Nephron (organoid): ENCODE measurements at regions not wholly inside any gene's neighbourhood (a gene's known extent, or its start where the extent isn't known, plus 50 kb on each side); places are given as distances from the start of the nearest gene placed in this dataset.
"Not testable (repeated sequence)": the region's sequence is repeated elsewhere in the genome, so short reads cannot be mapped to it uniquely, and the experiment has no call there.

Source experiments
- H3K27ac Mint-ChIP-seq, 3 experiments: 2 replicates each; pipeline ENCODE4 v1.8.0; 2020; ENCODE audit warnings: mixed read lengths in 3 of 3, mild to moderate bottlenecking in 2 of 3, moderate library complexity in 1 of 3
- H3K27me3 Mint-ChIP-seq: 2 replicates; pipeline ENCODE4 v1.8.0; 2021; ENCODE audit warnings: low read depth, mild to moderate bottlenecking, moderate library complexity, mixed read lengths
- H3K36me3 Mint-ChIP-seq: 2 replicates; pipeline ENCODE4 v1.8.0; 2020; ENCODE audit warnings: low read depth, mixed read lengths
- H3K4me1 Mint-ChIP-seq: 2 replicates; pipeline ENCODE4 v1.8.0; 2020; ENCODE audit warnings: mixed read lengths
- H3K4me3 Mint-ChIP-seq, 3 experiments: 2 replicates each; pipeline ENCODE4 v1.8.0; 2020; ENCODE audit warnings: mild to moderate bottlenecking in 3 of 3, mixed read lengths in 3 of 3, moderate library complexity in 2 of 3
- H3K9me3 Mint-ChIP-seq: 2 replicates; pipeline ENCODE4 v1.8.0; 2020; ENCODE audit warnings: mixed read lengths
- TF ChIP-seq, protein P1 (sequence below), 3 experiments: fragments of 200-600 bp; sonication (generic); IDR thresholded peaks; one replicate each; pipeline ENCODE4 v1.5.0; 2021; ENCODE audit warnings: antibody characterized with exemption in 3 of 3; ENCODE audit not compliant: unreplicated experiment in 3 of 3

- Mint-ChIP-seq H3K4me3 (no peak overlapping the region), H3K36me3 (no peaks in the 10 kb centered on the region), H3K9me3 (no peaks in the 10 kb centered on the region), H3K4me1 (no peaks in the 10 kb centered on the region), H3K27me3 (peaks cover 47% of the 10 kb centered on the region), H3K27ac (no peak overlapping the region)
- TF ChIP-seq, protein P1, sequence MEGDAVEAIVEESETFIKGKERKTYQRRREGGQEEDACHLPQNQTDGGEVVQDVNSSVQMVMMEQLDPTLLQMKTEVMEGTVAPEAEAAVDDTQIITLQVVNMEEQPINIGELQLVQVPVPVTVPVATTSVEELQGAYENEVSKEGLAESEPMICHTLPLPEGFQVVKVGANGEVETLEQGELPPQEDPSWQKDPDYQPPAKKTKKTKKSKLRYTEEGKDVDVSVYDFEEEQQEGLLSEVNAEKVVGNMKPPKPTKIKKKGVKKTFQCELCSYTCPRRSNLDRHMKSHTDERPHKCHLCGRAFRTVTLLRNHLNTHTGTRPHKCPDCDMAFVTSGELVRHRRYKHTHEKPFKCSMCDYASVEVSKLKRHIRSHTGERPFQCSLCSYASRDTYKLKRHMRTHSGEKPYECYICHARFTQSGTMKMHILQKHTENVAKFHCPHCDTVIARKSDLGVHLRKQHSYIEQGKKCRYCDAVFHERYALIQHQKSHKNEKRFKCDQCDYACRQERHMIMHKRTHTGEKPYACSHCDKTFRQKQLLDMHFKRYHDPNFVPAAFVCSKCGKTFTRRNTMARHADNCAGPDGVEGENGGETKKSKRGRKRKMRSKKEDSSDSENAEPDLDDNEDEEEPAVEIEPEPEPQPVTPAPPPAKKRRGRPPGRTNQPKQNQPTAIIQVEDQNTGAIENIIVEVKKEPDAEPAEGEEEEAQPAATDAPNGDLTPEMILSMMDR (IDR thresholded peaks at IDR 0.05; ENCODE audit: unreplicated experiment in 3 of 3) = no peak
Measured at GRCh38 chrX:140088438-140088837, 123.1 kb upstream of the CXorf66 start.

GRCh38 chrX:140087875-140088274, 122.6 kb upstream of the CXorf66 start:
- H3K36me3 Mint-ChIP-seq = no peaks in the 10 kb centered on the region
- no peak overlapping the region for H3K27ac Mint-ChIP-seq
- TF ChIP-seq, protein P1 (IDR thresholded peaks at IDR 0.05; ENCODE audit: unreplicated experiment in 3 of 3) = no peak
- H3K27me3 Mint-ChIP-seq = peaks cover 47% of the 10 kb centered on the region
- H3K4me3 Mint-ChIP-seq = no peak overlapping the region
- H3K9me3 Mint-ChIP-seq = no peaks in the 10 kb centered on the region
- no peaks in the 10 kb centered on the region for H3K4me1 Mint-ChIP-seq

DNA sequence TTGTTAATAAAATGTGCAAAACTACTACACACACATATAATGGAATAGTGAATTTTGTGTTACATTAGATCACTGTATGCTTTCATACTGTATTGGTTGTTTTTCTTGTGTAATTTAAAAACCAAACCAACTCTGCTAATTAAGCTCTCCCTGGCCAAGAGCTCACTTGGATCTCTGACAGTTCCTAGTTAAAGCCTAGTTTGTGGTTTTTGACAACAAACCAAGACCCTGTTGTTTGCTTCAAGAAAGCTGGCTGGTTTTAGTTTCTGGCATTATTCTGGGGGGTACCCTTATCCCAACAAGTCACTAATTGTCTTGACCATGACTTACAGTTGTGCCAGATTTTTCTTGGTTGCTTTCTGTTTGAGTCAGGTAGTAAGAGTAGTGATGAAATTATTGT, 121.4 kb upstream of the CXorf66 start:
- no peaks in the 10 kb centered on the region for H3K4me1 Mint-ChIP-seq
- peaks cover 42% of the 10 kb centered on the region for H3K27me3 Mint-ChIP-seq
- H3K9me3 Mint-ChIP-seq = no peaks in the 10 kb centered on the region
- TF ChIP-seq, protein P1 (IDR thresholded peaks at IDR 0.05; ENCODE audit: unreplicated experiment in 3 of 3) = no peak
- H3K27ac Mint-ChIP-seq = no peak overlapping the region
- no peaks in the 10 kb centered on the region for H3K36me3 Mint-ChIP-seq
- H3K4me3 Mint-ChIP-seq = no peak overlapping the region

- not testable (repeated sequence) for H3K9me3 Mint-ChIP-seq, H3K27me3 Mint-ChIP-seq, H3K4me1 Mint-ChIP-seq, H3K36me3 Mint-ChIP-seq, H3K27ac Mint-ChIP-seq, H3K4me3 Mint-ChIP-seq
Measured at GRCh38 chrX:140074851-140075250, 109.5 kb upstream of the CXorf66 start.

- Mint-ChIP-seq H3K4me3 (no peak overlapping the region), H3K27me3 (no peaks in the 10 kb centered on the region), H3K36me3 (no peaks in the 10 kb centered on the region), H3K27ac (no peak overlapping the region), H3K9me3 (no peaks in the 10 kb centered on the region), H3K4me1 (no peaks in the 10 kb centered on the region)
- TF ChIP-seq, protein P1 (IDR thresholded peaks at IDR 0.05; ENCODE audit: unreplicated experiment in 3 of 3) = no peak
Measured at GRCh38 chrX:140071037-140071436, 105.7 kb upstream of the CXorf66 start.

DNA sequence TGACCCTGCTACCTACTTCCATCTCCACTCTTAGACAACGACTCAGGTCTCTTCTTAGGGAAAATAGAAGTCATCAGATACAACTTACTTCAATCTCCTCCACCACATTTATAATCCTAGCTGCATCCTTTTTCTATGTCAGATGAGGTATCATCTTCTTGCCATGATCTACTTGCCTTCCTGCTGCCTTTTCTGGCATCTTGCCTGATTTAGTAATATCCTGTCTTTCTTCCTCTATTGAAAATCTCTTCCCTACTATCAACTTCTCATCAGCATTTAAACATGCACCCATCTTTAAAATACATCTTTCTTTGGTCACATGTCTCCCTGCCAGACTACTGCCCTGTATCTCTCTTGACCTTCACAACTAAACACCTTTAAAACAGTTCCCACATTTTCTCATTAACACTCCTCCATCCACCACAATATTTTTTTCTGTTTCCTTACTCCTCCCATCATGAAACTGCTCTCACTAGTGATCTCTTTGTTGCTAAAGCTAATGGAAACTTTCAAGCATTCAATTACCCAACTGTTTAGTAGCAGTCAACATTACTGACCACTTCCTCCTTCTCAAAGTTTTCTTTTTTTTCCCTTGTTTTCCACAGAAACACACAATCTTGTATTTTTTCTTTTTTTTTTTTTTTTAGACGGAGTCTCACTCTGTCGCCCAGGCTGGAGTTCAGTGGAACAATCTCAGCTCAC, 100.8 kb upstream of the CXorf66 start:
- H3K27ac Mint-ChIP-seq = no peak overlapping the region
- H3K36me3 Mint-ChIP-seq = no peaks in the 10 kb centered on the region
- no peaks in the 10 kb centered on the region for H3K27me3 Mint-ChIP-seq
- no peaks in the 10 kb centered on the region for H3K9me3 Mint-ChIP-seq
- H3K4me1 Mint-ChIP-seq = no peaks in the 10 kb centered on the region
- no peak overlapping the region for H3K4me3 Mint-ChIP-seq
- TF ChIP-seq, protein P1 (IDR thresholded peaks at IDR 0.05; ENCODE audit: unreplicated experiment in 3 of 3) = no peak
